ENCODE measurements at regions not wholly inside any gene's neighbourhood (a gene's known extent, or its start where the extent isn't known, plus 50 kb on each side); places are given as distances from the start of the nearest gene placed in this dataset.

- TF ChIP-seq, protein P1, sequence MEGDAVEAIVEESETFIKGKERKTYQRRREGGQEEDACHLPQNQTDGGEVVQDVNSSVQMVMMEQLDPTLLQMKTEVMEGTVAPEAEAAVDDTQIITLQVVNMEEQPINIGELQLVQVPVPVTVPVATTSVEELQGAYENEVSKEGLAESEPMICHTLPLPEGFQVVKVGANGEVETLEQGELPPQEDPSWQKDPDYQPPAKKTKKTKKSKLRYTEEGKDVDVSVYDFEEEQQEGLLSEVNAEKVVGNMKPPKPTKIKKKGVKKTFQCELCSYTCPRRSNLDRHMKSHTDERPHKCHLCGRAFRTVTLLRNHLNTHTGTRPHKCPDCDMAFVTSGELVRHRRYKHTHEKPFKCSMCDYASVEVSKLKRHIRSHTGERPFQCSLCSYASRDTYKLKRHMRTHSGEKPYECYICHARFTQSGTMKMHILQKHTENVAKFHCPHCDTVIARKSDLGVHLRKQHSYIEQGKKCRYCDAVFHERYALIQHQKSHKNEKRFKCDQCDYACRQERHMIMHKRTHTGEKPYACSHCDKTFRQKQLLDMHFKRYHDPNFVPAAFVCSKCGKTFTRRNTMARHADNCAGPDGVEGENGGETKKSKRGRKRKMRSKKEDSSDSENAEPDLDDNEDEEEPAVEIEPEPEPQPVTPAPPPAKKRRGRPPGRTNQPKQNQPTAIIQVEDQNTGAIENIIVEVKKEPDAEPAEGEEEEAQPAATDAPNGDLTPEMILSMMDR (conservative IDR thresholded peaks at IDR 0.05) = no peak
- no peak for TF ChIP-seq ZFX (IDR thresholded peaks at IDR 0.05)
Measured at GRCh38 chr3:110293660-110294059, 778.0 kb upstream of the NECTIN3 start.

DNA sequence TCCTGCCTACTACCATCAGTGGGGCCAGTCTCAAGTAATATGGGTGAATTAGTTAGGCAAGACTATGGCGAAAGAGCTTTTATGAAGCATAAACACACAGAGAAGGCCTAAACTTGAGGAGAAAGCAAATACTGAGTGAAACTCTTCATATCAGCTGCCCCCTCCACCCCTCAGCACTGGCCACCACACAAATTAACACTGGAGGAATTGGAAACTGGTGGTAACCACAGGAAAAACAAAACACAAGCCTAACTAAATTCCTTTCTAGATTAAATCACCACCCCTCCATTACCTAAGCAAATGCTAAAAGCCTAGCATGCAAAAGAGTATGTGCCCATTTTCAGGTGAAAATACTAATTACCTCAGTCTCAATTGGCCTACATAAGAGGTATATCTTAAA lies 774.7 kb upstream of the NECTIN3 start:
- no peak overlapping the region for H3K27ac ChIP-seq
- TF ChIP-seq, protein P1 (conservative IDR thresholded peaks at IDR 0.05) = no peak
- TF ChIP-seq ZFX (IDR thresholded peaks at IDR 0.05) = no peak

More at GRCh38 chr3:110293660-110294059, 778.0 kb upstream of the NECTIN3 start:
- no peak overlapping the region for H3K27ac ChIP-seq

DNA sequence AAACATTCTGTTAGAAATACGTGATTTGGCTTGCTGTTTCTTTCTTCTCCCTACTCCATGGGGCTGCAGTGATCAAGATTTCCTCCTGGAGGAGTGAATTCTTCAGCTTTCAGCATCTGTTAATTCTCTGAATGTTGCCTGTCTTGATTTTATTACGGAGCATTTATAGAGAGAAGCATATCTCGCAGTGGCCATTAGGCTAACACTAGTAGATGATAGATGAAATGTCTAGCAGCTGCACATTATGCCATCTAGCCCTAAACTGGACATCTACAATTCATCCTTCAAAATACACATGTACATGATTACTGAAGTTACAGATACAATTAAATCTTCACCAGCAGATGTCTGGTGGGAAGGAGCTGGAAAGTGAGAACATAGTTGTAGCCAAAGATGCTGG lies 769.8 kb upstream of the NECTIN3 start:
- no peak overlapping the region for H3K27ac ChIP-seq
- no peak for TF ChIP-seq ZFX (IDR thresholded peaks at IDR 0.05)
- TF ChIP-seq, protein P1 (conservative IDR thresholded peaks at IDR 0.05) = no peak

DNA sequence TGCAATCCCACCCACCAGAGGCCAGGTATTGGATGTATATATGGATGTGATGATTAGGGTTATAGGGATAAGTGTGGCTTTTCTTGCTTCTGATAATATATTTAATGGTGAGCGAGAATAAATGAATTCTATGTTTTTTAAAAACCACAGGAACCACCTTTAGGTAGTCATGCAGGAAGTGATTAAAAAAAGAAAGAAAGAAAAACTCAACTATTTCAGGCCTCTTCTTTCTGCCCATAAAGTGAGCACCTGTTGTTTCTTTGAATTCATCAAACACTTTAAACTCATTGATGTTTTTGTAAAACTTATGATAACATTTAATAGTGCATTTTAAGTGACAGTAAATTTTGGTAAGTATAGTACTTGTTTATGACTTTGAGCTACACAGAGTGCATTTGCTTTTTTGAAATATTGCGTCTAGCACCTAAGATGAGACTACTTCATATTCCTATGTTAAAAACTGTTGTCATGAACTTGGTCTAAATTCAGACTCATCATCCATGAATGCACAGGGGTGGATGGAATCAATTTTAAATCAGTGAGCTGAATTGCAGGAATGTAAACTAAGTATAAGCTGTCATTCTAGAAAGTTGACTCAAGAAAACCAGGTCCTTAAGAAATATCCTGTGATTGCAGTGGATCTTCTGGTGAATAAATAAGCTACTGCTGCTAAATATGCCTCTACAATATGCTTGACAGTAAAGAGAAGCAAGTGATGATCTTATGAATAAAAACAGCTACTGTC lies 764.4 kb upstream of the NECTIN3 start:
- TF ChIP-seq ZFX (IDR thresholded peaks at IDR 0.05) = no peak
- TF ChIP-seq, protein P1 (conservative IDR thresholded peaks at IDR 0.05) = no peak
- H3K27ac ChIP-seq = no peak overlapping the region

DNA sequence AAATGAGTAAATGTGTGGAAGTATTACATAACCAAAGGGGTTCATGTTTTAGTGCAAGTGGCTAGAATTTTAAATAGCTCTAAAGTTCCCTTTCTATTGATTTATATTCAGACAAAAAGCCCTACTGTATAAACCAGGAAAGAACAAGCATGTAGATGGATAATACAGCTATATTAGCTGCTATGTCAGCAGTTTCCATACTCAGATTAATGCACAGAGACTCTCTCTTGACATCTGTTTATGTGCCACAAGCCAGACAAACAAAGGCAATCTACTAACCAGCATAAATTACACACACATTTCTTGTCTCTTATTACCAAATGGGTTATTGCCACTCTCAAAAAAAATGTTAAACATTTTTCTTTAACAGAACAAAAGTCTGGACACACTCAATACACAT lies 760.1 kb upstream of the NECTIN3 start:
- no peak for TF ChIP-seq ZFX (IDR thresholded peaks at IDR 0.05)
- TF ChIP-seq, protein P1 (conservative IDR thresholded peaks at IDR 0.05) = no peak
- no peak overlapping the region for H3K27ac ChIP-seq

GRCh38 chr3:110314512-110315114 lies 757.0 kb upstream of the NECTIN3 start:
- TF ChIP-seq ZFX (IDR thresholded peaks at IDR 0.05) = no peak
- TF ChIP-seq, protein P1 (conservative IDR thresholded peaks at IDR 0.05) = peak; percentile 78
- no peak overlapping the region for H3K27ac ChIP-seq

- TF ChIP-seq ZFX (IDR thresholded peaks at IDR 0.05) = no peak
Measured at GRCh38 chr3:110318108-110318507, 753.5 kb upstream of the NECTIN3 start.

More at GRCh38 chr3:110318108-110318507, 753.5 kb upstream of the NECTIN3 start:
- H3K27ac ChIP-seq = no peak overlapping the region
